ENCODE measurements at regions not wholly inside any gene's neighbourhood (a gene's known extent, or its start where the extent isn't known, plus 50 kb on each side); places are given as distances from the start of the nearest gene placed in this dataset.

- H3K27ac Mint-ChIP-seq (ENCODE audit: unreplicated experiment), result no peak overlapping the region
- H3K36me3 Mint-ChIP-seq (ENCODE audit: unreplicated experiment), result no peaks in the 10 kb centered on the region
- TF ChIP-seq CTCF (IDR thresholded peaks at IDR 0.05; ENCODE audit: partially characterized antibody, unreplicated experiment), result no peak
- H3K27me3 Mint-ChIP-seq (ENCODE audit: unreplicated experiment), result no peaks in the 10 kb centered on the region
- no peaks in the 10 kb centered on the region for H3K4me1 Mint-ChIP-seq (ENCODE audit: low read depth, unreplicated experiment)
- no peak for DNase-seq
- no peak overlapping the region for H3K4me3 Mint-ChIP-seq (ENCODE audit: unreplicated experiment)
- H3K9me3 Mint-ChIP-seq (ENCODE audit: unreplicated experiment), result peaks cover 3% of the 10 kb centered on the region
Measured at GRCh38 chr3:95911767-95912166, 902.6 kb upstream of the EPHA6 start.

- no peaks in the 10 kb centered on the region for H3K9me3 Mint-ChIP-seq (ENCODE audit: unreplicated experiment)
Measured at GRCh38 chr3:95923496-95924210, 890.7 kb upstream of the EPHA6 start.

GRCh38 chr3:95926904-95927501, 887.4 kb upstream of the EPHA6 start:
- TF ChIP-seq CTCF (IDR thresholded peaks at IDR 0.05; ENCODE audit: partially characterized antibody, unreplicated experiment), result no peak
- H3K27ac Mint-ChIP-seq (ENCODE audit: unreplicated experiment), result no peak overlapping the region
- peaks cover 3% of the 10 kb centered on the region for H3K4me1 Mint-ChIP-seq (ENCODE audit: low read depth, unreplicated experiment)
- no peaks in the 10 kb centered on the region for H3K27me3 Mint-ChIP-seq (ENCODE audit: unreplicated experiment)
- no peaks in the 10 kb centered on the region for H3K36me3 Mint-ChIP-seq (ENCODE audit: unreplicated experiment)
- H3K9me3 Mint-ChIP-seq (ENCODE audit: unreplicated experiment), result no peaks in the 10 kb centered on the region
- no peak for DNase-seq
- no peak overlapping the region for H3K4me3 Mint-ChIP-seq (ENCODE audit: unreplicated experiment)

More at GRCh38 chr3:95923496-95924210, 890.7 kb upstream of the EPHA6 start:
- TF ChIP-seq CTCF (IDR thresholded peaks at IDR 0.05; ENCODE audit: partially characterized antibody, unreplicated experiment), result no peak
- no peaks in the 10 kb centered on the region for H3K27me3 Mint-ChIP-seq (ENCODE audit: unreplicated experiment)
- H3K27ac Mint-ChIP-seq (ENCODE audit: unreplicated experiment), result no peak overlapping the region
- H3K4me3 Mint-ChIP-seq (ENCODE audit: unreplicated experiment), result no peak overlapping the region
- DNase-seq, result no peak
- H3K4me1 Mint-ChIP-seq (ENCODE audit: low read depth, unreplicated experiment), result peaks cover 3% of the 10 kb centered on the region
- no peaks in the 10 kb centered on the region for H3K36me3 Mint-ChIP-seq (ENCODE audit: unreplicated experiment)

GRCh38 chr3:95934181-95934580, 880.2 kb upstream of the EPHA6 start:
- no peaks in the 10 kb centered on the region for H3K27me3 Mint-ChIP-seq (ENCODE audit: unreplicated experiment)
- DNase-seq, result no peak
- TF ChIP-seq CTCF (IDR thresholded peaks at IDR 0.05; ENCODE audit: partially characterized antibody, unreplicated experiment), result no peak
- no peaks in the 10 kb centered on the region for H3K4me1 Mint-ChIP-seq (ENCODE audit: low read depth, unreplicated experiment)
- H3K36me3 Mint-ChIP-seq (ENCODE audit: unreplicated experiment), result no peaks in the 10 kb centered on the region
- H3K27ac Mint-ChIP-seq (ENCODE audit: unreplicated experiment), result no peak overlapping the region
- no peak overlapping the region for H3K4me3 Mint-ChIP-seq (ENCODE audit: unreplicated experiment)
- no peaks in the 10 kb centered on the region for H3K9me3 Mint-ChIP-seq (ENCODE audit: unreplicated experiment)

- no peak overlapping the region for H3K4me3 Mint-ChIP-seq (ENCODE audit: unreplicated experiment)
- no peak overlapping the region for H3K27ac Mint-ChIP-seq (ENCODE audit: unreplicated experiment)
- no peaks in the 10 kb centered on the region for H3K4me1 Mint-ChIP-seq (ENCODE audit: low read depth, unreplicated experiment)
- H3K27me3 Mint-ChIP-seq (ENCODE audit: unreplicated experiment), result no peaks in the 10 kb centered on the region
- DNase-seq, result no peak
- no peak for TF ChIP-seq CTCF (IDR thresholded peaks at IDR 0.05; ENCODE audit: partially characterized antibody, unreplicated experiment)
- no peaks in the 10 kb centered on the region for H3K9me3 Mint-ChIP-seq (ENCODE audit: unreplicated experiment)
- H3K36me3 Mint-ChIP-seq (ENCODE audit: unreplicated experiment), result no peaks in the 10 kb centered on the region
Measured at GRCh38 chr3:95939235-95939809, 875.1 kb upstream of the EPHA6 start.

Measured in glutamatergic neuron (in vitro differentiated cells).